HEK293T (cell line): ENCODE measurements at regions not wholly inside any gene's neighbourhood (a gene's known extent, or its start where the extent isn't known, plus 50 kb on each side); places are given as distances from the start of the nearest gene placed in this dataset.

Experiments
- BHLHE40 ChIP-seq: fragments of 450-650 bp; IDR thresholded peaks from 2 replicates; pipeline ENCODE4 v1.6.1; 2016; ENCODE audit warnings: mild to moderate bottlenecking, moderate library complexity, borderline replicate concordance
- FOXA1 ChIP-seq: fragments of 450-650 bp; IDR thresholded peaks from 2 replicates; pipeline ENCODE4 v1.6.1; 2016; ENCODE audit warnings: mild to moderate bottlenecking
- FOXK2 ChIP-seq: fragments of 450-650 bp; IDR thresholded peaks from 2 replicates; pipeline ENCODE4 v1.6.1; 2016; ENCODE audit warnings: mild to moderate bottlenecking
- FOXM1 ChIP-seq: fragments of 450-650 bp; IDR thresholded peaks from 2 replicates; pipeline ENCODE4 v1.6.1; 2017; ENCODE audit warnings: mild to moderate bottlenecking, borderline replicate concordance
- HDGF ChIP-seq: fragments of 450-650 bp; IDR thresholded peaks from 2 replicates; pipeline ENCODE4 v1.6.1; 2017; ENCODE audit warnings: antibody characterized with exemption, borderline replicate concordance
- LEF1 ChIP-seq: fragments of 450-650 bp; IDR thresholded peaks from 2 replicates; pipeline ENCODE4 v1.6.1; 2017; ENCODE audit warnings: mild to moderate bottlenecking, borderline replicate concordance
- NFRKB ChIP-seq: fragments of 450-650 bp; IDR thresholded peaks from 2 replicates; pipeline ENCODE4 v1.6.1; 2016; ENCODE audit warnings: mild to moderate bottlenecking, moderate library complexity
- PKNOX1 ChIP-seq: fragments of 450-650 bp; IDR thresholded peaks from 2 replicates; pipeline ENCODE4 v1.6.1; 2016

- TF ChIP-seq FOXA1 (no peak), BHLHE40 (no peak), FOXK2 (no peak), FOXM1 (no peak), HDGF (no peak), PKNOX1 (no peak), NFRKB (no peak), LEF1 (no peak)
Measured at GRCh38 chr1:72394457-72394856, 112.1 kb upstream of the NEGR1 start.
